ENCODE measurements at regions not wholly inside any gene's neighbourhood (a gene's known extent, or its start where the extent isn't known, plus 50 kb on each side); places are given as distances from the start of the nearest gene placed in this dataset.
"Not testable (repeated sequence)": the region's sequence is repeated elsewhere in the genome, so short reads cannot be mapped to it uniquely, and the experiment has no call there.

DNA sequence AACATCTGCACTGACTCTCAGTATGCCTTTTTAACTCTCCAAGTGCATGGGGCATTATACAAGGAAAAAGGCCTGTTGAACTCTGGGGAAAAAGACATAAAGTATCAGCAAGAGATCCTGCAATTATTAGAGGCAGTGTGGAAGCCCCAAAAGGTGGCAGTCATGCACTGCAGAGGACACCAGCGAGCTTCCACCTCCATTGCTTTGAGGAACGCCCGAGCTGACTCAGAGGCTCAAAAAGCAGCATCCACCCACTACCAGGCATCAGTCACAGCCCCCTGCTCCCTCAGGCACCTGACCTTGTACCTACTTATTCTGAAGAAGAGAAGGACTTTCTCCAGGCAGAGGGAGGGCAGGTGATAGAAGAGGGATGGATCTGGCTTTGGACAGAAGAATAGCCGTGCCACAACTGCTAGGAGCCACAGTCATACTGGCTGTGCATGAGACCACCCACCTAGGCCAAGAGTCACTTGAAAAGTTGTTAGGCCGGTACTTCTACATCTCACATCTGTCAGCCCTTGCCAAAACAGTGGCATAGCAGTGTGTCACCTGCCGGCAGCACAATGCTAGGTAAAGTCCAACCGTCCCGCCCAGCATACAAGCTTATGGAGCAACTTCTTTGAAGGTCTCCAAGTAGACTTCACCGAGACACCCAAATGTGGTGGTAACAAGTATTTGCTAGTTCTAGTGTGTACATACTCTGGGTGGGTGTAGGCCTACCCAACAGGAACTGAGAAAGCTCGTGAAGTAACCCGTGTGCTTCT lies 439.1 kb upstream of the CA10 start:
- DNase-seq (ENCODE audit: low spot score) = not testable (repeated sequence)

DNA sequence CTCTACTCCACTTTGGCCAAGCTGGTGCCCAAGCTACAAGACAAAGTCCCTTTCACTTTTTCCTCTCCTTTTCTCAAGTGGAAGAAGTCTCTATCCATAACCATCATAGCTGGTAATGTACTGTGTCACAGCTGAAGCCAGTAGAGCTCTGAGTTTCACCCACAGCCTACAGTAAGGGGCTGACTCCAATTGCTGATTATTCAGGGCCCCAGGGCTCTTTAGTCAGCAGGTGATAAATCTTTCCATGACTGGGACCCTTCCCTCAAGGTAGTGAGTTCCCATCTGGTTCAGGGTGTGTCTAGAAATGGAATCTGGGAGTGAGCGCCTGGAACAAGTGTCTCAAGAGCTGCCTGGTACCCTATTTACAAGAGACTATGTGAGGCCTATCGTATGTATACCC lies 436.0 kb upstream of the CA10 start:
- DNase-seq (ENCODE audit: low spot score) = no peak

DNA sequence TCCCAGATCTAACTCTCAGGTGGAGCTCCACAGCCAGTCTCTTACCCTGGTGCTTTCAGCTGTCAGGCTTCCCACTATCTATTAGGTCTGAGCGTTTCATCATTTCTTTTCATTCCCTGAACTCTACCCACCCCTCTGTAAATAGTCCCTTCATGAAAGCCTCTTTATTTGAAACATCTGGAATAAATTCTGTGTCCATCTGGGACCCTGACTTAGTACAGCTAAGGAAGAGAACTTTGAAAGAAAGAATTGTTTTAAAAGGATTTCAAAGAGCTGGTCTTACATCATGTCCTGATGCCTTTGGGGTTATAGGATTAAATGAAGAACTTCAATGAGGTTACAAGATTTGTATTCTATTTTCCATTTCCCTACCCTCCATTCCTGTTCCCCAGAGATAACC lies 388.5 kb upstream of the CA10 start:
- no peak for DNase-seq (ENCODE audit: low spot score)

DNA sequence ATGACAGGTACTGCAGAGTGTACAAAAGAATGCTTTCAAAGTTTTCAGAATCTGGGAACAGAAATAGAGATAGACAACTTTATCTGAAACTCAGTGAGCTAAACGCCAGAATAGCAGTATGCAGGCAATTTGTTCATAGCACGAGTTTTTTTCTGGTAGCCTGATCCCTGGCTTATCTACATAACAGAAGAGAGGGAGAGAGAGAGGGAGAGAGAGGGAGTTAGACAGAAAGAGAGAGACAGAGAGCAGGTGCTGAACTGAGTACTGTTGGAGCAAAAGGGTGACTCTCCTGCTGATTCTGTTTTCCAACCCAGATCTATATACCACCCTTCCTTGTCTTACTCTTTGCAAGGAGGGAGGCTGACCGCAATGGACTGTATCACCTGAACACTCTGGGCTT lies 388.0 kb upstream of the CA10 start:
- no peak for DNase-seq (ENCODE audit: low spot score)

- no peak for DNase-seq (ENCODE audit: low spot score)
These were observed 378.9 kb upstream of the CA10 start for GRCh38 chr17:52537421-52537820.

- DNase-seq (ENCODE audit: low spot score) = peak; percentile 45
These were observed 378.0 kb upstream of the CA10 start for GRCh38 chr17:52536489-52536888.

- no peak for DNase-seq (ENCODE audit: low spot score)
These were observed 373.9 kb upstream of the CA10 start for GRCh38 chr17:52532373-52532772.

DNA sequence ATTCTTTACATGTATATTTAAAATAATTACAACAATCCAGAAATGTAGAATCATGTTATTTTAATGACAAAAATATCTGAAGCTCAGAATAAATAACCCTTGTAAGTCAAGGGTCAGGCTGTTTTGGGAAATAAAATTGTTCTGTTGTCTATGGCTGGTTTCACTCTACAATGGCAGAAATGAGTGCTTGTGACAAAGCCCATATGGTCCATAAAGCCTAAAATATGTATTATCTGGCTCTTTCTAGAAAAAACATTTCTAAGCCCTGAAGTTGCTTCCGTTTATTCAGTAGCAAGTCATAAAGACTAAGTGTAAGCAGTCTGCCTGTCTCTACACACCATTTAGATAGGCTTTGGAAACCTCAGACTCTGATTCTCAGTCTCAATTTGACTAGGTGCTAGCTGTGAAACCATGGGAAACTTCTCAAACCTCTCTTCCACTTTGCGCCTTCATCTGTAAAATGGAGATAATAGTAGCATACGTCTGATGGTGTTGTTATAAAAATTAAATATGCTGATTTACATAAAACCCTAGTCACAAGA lies 365.7 kb upstream of the CA10 start:
- DNase-seq (ENCODE audit: low spot score) = no peak

DNA sequence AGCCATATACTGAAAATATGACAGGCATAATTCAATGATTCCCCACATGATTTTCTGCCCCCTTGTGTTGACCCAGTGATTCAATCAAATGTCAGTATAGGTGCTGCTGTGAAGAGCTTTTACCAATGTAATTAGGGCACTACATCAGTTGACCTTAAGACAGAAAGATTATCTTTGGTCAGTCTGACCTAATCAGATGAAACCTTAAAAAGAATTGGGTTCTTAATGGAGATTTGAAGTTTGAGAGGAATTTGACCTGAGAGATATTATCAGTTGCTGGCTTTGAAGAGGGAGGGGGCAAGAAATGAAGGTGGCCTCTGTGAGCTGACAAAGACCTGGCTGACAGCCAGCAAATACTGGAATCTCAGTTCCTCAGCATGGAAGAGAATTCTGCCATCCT lies 358.7 kb upstream of the CA10 start:
- no peak for DNase-seq (ENCODE audit: low spot score)

- no peak for DNase-seq (ENCODE audit: low spot score)
These were observed 357.4 kb upstream of the CA10 start for GRCh38 chr17:52515927-52516326.

GRCh38 chr17:52505601-52506000 lies 347.1 kb upstream of the CA10 start:
- DNase-seq (ENCODE audit: low spot score) = no peak

DNA sequence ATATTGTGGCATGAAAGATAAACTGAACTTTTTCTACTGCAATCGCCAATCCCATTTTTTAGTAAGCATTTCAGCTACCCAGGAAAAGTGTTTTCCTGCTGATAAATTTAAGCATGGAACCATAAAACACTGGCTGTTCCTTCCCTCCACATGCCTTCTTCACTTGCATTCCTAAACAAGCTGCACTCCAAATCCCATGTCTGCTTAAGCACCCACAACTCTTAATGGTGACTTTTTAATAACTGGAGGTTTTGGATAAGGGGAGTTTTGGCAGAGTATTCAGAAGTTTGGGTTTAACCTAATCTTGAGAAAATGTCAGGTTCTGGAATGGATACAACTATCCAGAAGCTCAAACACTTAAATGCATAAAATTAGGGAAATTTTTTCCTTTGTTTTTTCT lies 345.6 kb upstream of the CA10 start:
- no peak for DNase-seq (ENCODE audit: low spot score)

DNA sequence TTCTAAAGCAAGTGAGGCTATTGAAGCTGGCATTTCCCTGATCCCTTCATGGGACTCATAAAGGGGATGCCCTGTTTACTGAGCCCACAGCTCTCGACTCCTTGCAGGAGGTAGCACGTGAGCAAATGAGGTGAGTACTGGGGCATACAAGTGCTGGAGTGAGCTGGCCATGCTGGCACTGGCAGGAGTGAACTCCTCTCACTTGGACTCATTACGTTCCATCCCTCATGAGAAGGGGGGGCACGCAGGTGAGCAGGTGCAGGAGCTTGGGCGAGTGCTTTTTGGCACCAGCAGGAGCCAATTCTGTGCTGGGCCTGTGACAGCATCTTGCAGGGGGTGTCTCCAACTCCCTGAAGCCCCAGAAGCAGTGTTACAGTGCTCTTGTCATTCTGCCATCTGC lies 337.1 kb upstream of the CA10 start:
- no peak for DNase-seq (ENCODE audit: low spot score)

- DNase-seq (ENCODE audit: low spot score) = no peak
These were observed 323.8 kb upstream of the CA10 start for GRCh38 chr17:52482271-52482670.

- no peak for DNase-seq (ENCODE audit: low spot score)
These were observed 319.5 kb upstream of the CA10 start for GRCh38 chr17:52477824-52478699.

DNA sequence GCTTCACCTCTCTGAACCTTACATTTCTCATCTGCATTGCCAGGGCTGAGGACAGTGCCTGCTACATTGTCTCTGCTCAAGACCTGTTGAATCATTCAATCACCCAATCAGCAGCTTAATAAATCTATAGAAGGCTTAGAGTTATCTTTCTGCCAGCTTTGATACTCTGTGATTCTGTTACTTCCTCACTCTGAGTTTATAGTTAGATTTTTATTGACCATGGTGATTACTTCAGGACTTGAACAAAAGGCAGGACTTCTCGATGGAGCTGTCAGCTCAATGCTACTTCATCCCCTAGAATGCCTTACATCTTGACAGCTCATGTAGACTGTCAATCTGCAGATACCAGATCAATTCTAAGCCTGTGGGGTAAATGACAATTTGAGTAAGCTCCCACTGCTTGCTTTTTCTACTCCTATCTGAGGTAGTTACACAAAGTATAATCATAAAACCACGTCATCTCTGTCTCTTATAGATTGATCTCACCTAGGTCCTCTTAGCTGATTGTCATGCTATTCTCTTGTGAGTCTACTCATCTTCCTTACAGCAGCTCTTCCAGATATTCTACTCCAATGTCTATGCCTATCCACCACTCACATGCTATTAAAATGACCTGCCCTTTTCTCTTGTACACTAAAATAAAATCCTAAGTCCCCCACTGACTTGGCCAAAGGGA lies 318.3 kb upstream of the CA10 start:
- no peak for DNase-seq (ENCODE audit: low spot score)

GRCh38 chr17:52470553-52470952 lies 312.0 kb upstream of the CA10 start:
- no peak for DNase-seq (ENCODE audit: low spot score)

- no peak for DNase-seq (ENCODE audit: low spot score)
These were observed 306.9 kb upstream of the CA10 start for GRCh38 chr17:52465407-52465806.

DNA sequence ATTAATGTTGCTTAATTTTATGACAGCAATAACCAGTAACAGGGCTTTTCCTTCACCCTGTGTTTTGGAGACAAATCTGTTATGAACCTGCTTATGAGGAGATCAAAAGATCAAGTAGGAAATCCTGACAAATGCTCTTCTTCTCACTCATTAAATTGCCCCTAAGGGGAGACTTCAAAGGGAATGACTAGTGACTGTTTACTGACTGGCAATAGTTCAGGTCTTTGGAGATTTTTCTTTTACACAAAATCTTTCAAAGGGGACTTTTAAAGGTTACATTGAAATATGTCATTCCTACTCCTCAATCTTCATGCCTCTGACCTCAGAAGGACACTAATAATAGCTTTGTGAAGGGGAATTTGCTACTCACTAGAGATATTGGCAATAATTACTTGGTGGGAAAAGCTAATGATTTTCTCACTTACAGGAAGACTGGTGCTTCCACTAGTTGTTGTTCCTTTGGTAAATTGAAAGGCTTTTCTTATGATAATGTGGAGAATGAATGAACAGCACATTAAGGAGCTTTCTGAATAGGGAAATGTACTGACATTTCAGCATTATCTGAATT lies 292.9 kb upstream of the CA10 start:
- no peak for DNase-seq (ENCODE audit: low spot score)

DNA sequence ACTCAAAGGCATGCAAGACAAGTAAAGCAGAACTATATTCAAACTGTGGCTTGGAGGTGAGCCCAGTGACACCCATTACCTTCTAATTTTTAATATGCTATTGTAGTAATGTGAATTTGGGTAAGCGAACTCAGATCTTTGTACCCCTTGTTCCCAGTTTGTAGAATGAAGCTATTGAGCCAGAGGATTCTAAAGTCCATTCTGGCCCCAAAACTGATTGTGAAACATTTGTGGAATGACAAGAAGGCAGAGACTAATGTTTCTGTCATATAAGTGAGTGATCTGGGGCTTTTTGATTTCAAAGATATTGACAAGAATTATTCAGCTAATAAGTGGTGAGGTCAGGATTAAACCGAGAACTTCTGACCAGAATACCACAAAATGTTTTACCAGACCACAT lies 283.8 kb upstream of the CA10 start:
- no peak for DNase-seq (ENCODE audit: low spot score)

DNA sequence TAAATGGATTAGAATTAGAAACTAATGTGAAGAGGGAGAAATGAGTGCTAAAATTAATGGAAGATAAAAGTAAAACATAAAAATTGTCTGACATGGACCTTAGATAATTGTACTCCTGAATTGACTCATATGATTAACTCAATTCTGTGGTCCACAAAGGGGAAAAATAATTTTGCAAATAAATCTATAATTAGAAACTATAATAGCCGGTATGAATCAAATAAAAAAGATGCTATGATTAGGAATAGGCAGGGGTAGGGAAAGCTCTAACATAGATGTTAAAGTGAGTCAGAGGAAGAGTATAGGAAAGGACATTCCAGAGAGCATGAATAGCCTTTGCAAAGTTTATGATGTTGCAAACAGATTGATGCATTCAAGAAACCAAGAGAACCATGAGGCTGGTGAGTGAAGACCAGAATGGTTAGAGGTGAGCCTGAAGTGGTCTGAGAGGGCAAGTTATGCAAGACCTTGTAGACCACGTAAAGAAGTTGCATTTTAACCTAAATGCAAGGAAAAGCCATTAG lies 262.1 kb upstream of the CA10 start:
- DNase-seq (ENCODE audit: low spot score) = no peak

GRCh38 chr17:52419229-52419641 lies 260.7 kb upstream of the CA10 start:
- DNase-seq (ENCODE audit: low spot score) = no peak
